ENCODE measurements at regions not wholly inside any gene's neighbourhood (a gene's known extent, or its start where the extent isn't known, plus 50 kb on each side); places are given as distances from the start of the nearest gene placed in this dataset.

DNA sequence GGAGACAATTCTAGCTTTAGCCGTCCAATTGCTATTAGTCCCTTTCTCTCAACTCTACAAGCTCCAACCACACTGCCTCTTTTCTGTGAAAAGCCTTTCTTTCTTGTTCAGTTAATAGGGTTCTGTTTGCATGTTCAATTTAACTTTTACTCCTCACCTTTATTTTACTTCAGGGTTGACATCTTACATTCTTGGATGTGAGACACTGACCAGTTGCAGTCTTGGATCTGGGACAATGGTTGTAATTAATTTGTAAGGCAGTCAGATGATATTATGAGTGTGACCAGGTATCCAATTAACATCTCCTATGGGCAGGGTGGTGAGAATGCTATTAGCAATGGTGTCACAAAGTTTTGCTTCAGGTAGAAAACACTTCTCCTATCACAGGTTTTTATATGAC is 774.5 kb downstream of the TLR4 start:
- TF ChIP-seq, protein P1, sequence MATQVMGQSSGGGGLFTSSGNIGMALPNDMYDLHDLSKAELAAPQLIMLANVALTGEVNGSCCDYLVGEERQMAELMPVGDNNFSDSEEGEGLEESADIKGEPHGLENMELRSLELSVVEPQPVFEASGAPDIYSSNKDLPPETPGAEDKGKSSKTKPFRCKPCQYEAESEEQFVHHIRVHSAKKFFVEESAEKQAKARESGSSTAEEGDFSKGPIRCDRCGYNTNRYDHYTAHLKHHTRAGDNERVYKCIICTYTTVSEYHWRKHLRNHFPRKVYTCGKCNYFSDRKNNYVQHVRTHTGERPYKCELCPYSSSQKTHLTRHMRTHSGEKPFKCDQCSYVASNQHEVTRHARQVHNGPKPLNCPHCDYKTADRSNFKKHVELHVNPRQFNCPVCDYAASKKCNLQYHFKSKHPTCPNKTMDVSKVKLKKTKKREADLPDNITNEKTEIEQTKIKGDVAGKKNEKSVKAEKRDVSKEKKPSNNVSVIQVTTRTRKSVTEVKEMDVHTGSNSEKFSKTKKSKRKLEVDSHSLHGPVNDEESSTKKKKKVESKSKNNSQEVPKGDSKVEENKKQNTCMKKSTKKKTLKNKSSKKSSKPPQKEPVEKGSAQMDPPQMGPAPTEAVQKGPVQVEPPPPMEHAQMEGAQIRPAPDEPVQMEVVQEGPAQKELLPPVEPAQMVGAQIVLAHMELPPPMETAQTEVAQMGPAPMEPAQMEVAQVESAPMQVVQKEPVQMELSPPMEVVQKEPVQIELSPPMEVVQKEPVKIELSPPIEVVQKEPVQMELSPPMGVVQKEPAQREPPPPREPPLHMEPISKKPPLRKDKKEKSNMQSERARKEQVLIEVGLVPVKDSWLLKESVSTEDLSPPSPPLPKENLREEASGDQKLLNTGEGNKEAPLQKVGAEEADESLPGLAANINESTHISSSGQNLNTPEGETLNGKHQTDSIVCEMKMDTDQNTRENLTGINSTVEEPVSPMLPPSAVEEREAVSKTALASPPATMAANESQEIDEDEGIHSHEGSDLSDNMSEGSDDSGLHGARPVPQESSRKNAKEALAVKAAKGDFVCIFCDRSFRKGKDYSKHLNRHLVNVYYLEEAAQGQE (IDR thresholded peaks at IDR 0.05; ENCODE audit: insufficient read depth in 1 of 2, low read depth in 2 of 2, low read length in 1 of 2): no peak
- no peak for TF ChIP-seq POLR2AphosphoS5 (IDR thresholded peaks at IDR 0.05; ENCODE audit: low read depth, low read length)

Data from Panc1 (cell line).